H54 (cell line): ENCODE measurements at regions not wholly inside any gene's neighbourhood (a gene's known extent, or its start where the extent isn't known, plus 50 kb on each side); places are given as distances from the start of the nearest gene placed in this dataset.
"Not testable (repeated sequence)": the region's sequence is repeated elsewhere in the genome, so short reads cannot be mapped to it uniquely, and the experiment has no call there.

Source experiments
- DNase-seq: peaks from one replicate; pipeline ENCODE4 v3.0.0; 2011; ENCODE audit warnings: low spot score, mixed read lengths; ENCODE audit not compliant: insufficient read length
- FAIRE-seq: peaks from 3 replicates; lab custom pipeline; 2011; peaks lifted over from hg19 to GRCh38; lab: Jason Lieb, UNC
- POLR2A ChIP-seq: IDR thresholded peaks from 2 replicates; pipeline ENCODE4 v1.6.1; 2011; ENCODE audit warnings: low read depth, mild to moderate bottlenecking, low read length

DNA sequence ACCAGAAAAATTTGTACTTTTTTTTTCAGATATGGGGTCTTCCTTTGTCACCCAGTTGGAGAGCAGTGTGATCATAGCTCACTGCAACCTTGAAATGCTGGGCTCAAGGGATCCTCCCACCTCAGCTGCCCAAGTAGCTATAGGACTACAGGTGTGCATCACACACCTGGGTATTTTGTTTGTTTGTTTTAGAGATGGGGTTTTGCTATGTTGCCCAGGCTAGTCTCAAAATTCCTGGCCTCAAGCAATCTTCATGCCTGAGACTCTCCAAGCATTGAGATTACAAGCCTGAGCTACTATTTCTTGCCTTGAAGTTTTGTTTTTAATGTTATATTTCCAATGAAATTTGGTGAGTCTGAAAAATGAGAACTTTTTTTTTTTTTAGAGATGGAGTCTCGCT lies 847.8 kb downstream of the TRIML1 start:
- FAIRE-seq (no peak), DNase-seq (no peak)
- no peak for TF ChIP-seq POLR2A

GRCh38 chr4:188988131-188988530 lies 848.9 kb downstream of the TRIML1 start:
- TF ChIP-seq POLR2A: no peak
- FAIRE-seq: no peak
- no peak for DNase-seq

DNA sequence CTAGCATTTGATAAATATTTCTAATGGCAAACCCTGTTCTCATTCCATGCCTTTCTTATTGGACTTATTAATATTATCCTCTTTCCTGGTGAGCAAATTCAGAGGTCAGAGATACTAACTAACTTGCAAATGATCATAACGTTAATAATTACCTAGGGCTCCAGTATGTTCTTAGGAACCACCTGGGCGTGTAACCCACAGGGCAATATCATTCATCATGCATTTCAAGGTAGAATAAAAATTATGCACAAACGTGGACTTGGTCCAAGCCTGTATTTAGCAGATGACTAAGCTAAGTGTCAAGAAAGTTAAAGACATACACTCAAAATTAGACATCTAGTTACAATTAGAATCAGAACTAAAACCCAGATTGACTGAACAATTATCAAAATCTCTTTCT lies 850.1 kb downstream of the TRIML1 start:
- no peak for FAIRE-seq
- no peak for TF ChIP-seq POLR2A
- DNase-seq: no peak

DNA sequence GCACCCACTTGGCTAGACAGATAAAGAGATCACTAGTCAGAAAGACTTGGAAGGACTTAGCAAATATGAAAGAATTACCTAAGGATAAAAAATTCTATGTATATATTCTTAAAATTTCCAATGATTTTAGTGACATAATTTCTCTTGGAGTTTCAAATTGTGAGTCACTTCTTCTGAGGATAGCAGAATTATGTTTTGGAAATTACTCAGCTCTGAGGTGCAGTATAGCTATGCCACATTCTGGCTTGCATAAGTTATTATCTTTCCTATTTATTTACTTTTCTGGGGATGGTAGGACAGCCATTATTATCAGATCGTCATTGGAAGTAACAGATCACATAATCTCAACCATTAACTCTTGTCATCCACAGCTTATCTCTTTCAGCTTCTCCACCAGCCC lies 853.5 kb downstream of the TRIML1 start:
- DNase-seq: no peak
- FAIRE-seq: no peak
- TF ChIP-seq POLR2A: no peak

GRCh38 chr4:188993871-188994270 lies 854.6 kb downstream of the TRIML1 start:
- DNase-seq (no peak), FAIRE-seq (no peak)
- no peak for TF ChIP-seq POLR2A

DNA sequence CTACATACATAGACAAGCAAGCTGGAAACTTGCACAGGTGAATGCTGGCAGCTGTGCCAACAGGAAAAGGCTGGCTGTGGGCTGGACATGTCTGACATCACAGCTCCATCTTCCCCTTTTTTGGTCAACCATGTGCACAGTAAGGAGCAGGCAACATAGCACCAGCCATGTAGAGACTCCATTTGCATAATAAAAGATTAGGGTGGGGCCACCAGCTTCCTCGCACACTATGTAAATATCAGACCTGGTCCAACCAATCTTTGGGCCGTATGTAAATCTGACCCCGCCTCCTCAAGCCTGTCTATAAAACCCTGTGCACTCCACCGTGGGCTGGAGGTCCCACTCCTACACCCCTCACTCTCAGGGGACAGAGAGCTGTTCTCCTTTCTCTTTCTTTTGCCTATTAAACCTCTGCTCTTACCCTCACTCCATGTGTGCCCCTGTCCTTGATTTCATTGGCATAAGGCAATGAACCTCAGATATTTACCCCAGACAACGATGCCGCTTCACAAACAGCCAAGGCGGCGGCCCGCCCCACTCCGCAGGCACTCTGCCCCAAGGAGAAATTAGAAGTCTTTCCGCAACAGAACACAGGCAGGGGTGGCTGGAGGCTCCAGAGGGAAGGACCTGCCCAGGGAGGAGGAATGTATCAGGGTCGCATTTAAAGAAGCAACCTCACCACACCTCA lies 862.2 kb downstream of the TRIML1 start:
- DNase-seq (no peak), FAIRE-seq (no peak)

GRCh38 chr4:189001971-189002450 lies 862.8 kb downstream of the TRIML1 start:
- no peak for DNase-seq
- TF ChIP-seq POLR2A: no peak
- no peak for FAIRE-seq

More for the DNA sequence above, 862.2 kb downstream of the TRIML1 start:
- no peak for TF ChIP-seq POLR2A

GRCh38 chr4:189002475-189002874 lies 863.2 kb downstream of the TRIML1 start:
- no peak for DNase-seq
- no peak for TF ChIP-seq POLR2A
- FAIRE-seq: no peak

- not testable (repeated sequence) for DNase-seq, FAIRE-seq
These were observed 871.4 kb downstream of the TRIML1 start for GRCh38 chr4:189010452-189011217.

DNA sequence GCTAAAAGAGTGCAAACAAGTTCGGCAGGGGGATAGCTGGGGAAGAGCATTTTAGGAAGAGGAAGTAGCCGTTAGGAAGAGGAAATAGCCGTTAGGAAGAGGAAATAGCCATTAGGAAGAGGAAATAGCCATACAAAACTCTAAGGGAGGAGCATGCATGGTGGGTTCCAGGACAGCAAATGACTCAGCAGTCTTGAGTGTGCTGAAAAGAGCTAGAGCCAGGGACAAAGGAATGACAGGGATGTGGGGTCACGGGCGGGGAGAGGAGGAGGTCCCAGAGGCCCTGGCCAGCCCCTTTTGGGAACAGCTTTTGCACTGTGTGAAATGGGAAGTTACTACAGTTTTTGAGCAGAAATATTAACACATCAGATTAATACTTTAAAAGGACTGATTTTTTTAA lies 882.6 kb downstream of the TRIML1 start:
- DNase-seq (no peak), FAIRE-seq (no peak)

GRCh38 chr4:189022440-189023035 lies 883.3 kb downstream of the TRIML1 start:
- TF ChIP-seq POLR2A: no peak
- no peak for FAIRE-seq
- DNase-seq: no peak

More for the DNA sequence above, 882.6 kb downstream of the TRIML1 start:
- no peak for TF ChIP-seq POLR2A

GRCh38 chr4:189029976-189030504 lies 890.8 kb downstream of the TRIML1 start:
- FAIRE-seq (no peak), DNase-seq (no peak)
- TF ChIP-seq POLR2A: no peak

GRCh38 chr4:189032606-189033338 lies 893.5 kb downstream of the TRIML1 start:
- FAIRE-seq (no peak), DNase-seq (no peak)
- no peak for TF ChIP-seq POLR2A
